SK-N-SH treated with all-trans-retinoic acid at 6 μM for 48 hours (cell line): ENCODE measurements at regions not wholly inside any gene's neighbourhood (a gene's known extent, or its start where the extent isn't known, plus 50 kb on each side); places are given as distances from the start of the nearest gene placed in this dataset.

Source experiments
- BACH2 ChIP-seq: fragments of 250-450 bp; sonication (Bioruptor Pico); IDR thresholded peaks from 2 replicates; pipeline ENCODE4 v1.9.0; 2021; ENCODE audit warnings: mild to moderate bottlenecking, borderline replicate concordance
- CREB5 ChIP-seq: fragments of 250-450 bp; sonication (Bioruptor Pico); IDR thresholded peaks from 2 replicates; pipeline ENCODE4 v1.5.1; 2020; ENCODE audit warnings: low read depth, mild to moderate bottlenecking, moderate library complexity
- ESRRG ChIP-seq: fragments of 250-450 bp; sonication (Bioruptor Pico); IDR thresholded peaks from 2 replicates; pipeline ENCODE4 v1.6.1; 2021; ENCODE audit warnings: mild to moderate bottlenecking
- GLIS3 ChIP-seq: fragments of 250-450 bp; sonication (Bioruptor Pico); IDR thresholded peaks from 2 replicates; pipeline ENCODE4 v1.5.0; 2020; ENCODE audit warnings: mild to moderate bottlenecking, moderate library complexity
- PATZ1 ChIP-seq: fragments of 250-450 bp; sonication (Bioruptor Pico); IDR thresholded peaks from 2 replicates; pipeline ENCODE4 v1.8.0; 2020; ENCODE audit warnings: mild to moderate bottlenecking, moderate library complexity, borderline replicate concordance
- RARB ChIP-seq: fragments of 250-450 bp; sonication (Bioruptor Pico); IDR thresholded peaks from 2 replicates; pipeline ENCODE4 v1.8.0; 2021; ENCODE audit warnings: mild to moderate bottlenecking, moderate library complexity
- SNAI2 ChIP-seq: fragments of 250-450 bp; sonication (Bioruptor Pico); IDR thresholded peaks from 2 replicates; pipeline ENCODE4 v1.5.0; 2020; ENCODE audit warnings: mild to moderate bottlenecking, moderate library complexity
- TOX ChIP-seq: fragments of 250-450 bp; sonication (Bioruptor Pico); IDR thresholded peaks from 2 replicates; pipeline ENCODE4 v1.8.0; 2021; ENCODE audit warnings: mild to moderate bottlenecking, moderate library complexity, borderline replicate concordance
- TSHZ2 ChIP-seq: fragments of 250-450 bp; sonication (Bioruptor Pico); IDR thresholded peaks from 2 replicates; pipeline ENCODE4 v1.5.0; 2020; ENCODE audit warnings: mild to moderate bottlenecking, moderate library complexity
- ZFP3 ChIP-seq: fragments of 250-450 bp; sonication (Bioruptor Pico); IDR thresholded peaks from 2 replicates; pipeline ENCODE4 v1.5.0; 2020; ENCODE audit warnings: mild to moderate bottlenecking, moderate library complexity
- ZFP30 ChIP-seq: fragments of 450-650 bp; formaldehyde crosslinking; IDR thresholded peaks from 2 replicates; pipeline ENCODE4 v1.5.0; 2022; ENCODE audit warnings: mild to moderate bottlenecking, moderate library complexity
- ZNF8 ChIP-seq: fragments of 450-650 bp; formaldehyde crosslinking; IDR thresholded peaks from 2 replicates; pipeline ENCODE4 v1.5.0; 2020; ENCODE audit warnings: mild to moderate bottlenecking, moderate library complexity

GRCh38 chr2:192535956-192536921 is 341.5 kb upstream of the TMEFF2 start:
- no peak for TF ChIP-seq BACH2 (CRISPR knock-in tag)
- no peak for TF ChIP-seq ZFP30 (CRISPR knock-in tag)
- TF ChIP-seq GLIS3 (CRISPR knock-in tag): no peak
- TF ChIP-seq PATZ1: no peak
- TF ChIP-seq ZFP3 (CRISPR knock-in tag): no peak
- TF ChIP-seq RARB (CRISPR knock-in tag): no peak
- TF ChIP-seq TSHZ2 (CRISPR knock-in tag): no peak
- TF ChIP-seq CREB5 (CRISPR knock-in tag): 0 out of 2 replicates have a peak, but pooled peaks have one; percentile 24
- no peak for TF ChIP-seq TOX (CRISPR knock-in tag)
- TF ChIP-seq SNAI2 (CRISPR knock-in tag): no peak
- no peak for TF ChIP-seq ESRRG (CRISPR knock-in tag)
- no peak for TF ChIP-seq ZNF8 (CRISPR knock-in tag)
